Upper lobe of left lung (tissue), 6 donors: ENCODE measurements at regions not wholly inside any gene's neighbourhood (a gene's known extent, or its start where the extent isn't known, plus 50 kb on each side); places are given as distances from the start of the nearest gene placed in this dataset.
"Not testable (repeated sequence)": the region's sequence is repeated elsewhere in the genome, so short reads cannot be mapped to it uniquely, and the experiment has no call there.

Experiments used
- ATAC-seq, 2 donors: fragments of 200-7000 bp; cut with Tn5 transposase; one replicate each; pipeline ENCODE4 v1.9.1; 2022; ENCODE audit warnings: mild to moderate bottlenecking in 2 of 2, moderate library complexity in 2 of 2; ENCODE audit not compliant: low FRiP score in 2 of 2
- DNase-seq, 2 donors: peaks; one replicate each; pipeline ENCODE4 v3.0.0-alpha.2; 2019 to 2020
- H3K27ac ChIP-seq, 4 donors: fragments of 200-600 bp; sonication (generic); one replicate each; pipeline ENCODE4 v1.5.1; 2016 to 2019
- H3K27me3 ChIP-seq, 4 donors: fragments of 200-600 bp; sonication (generic); one replicate each; pipeline ENCODE4 v1.5.1; 2017 to 2019
- H3K36me3 ChIP-seq, 4 donors: fragments of 200-600 bp; sonication (generic); one replicate each; pipeline ENCODE4 v1.5.1; 2016 to 2019
- H3K4me1 ChIP-seq, 4 donors: fragments of 200-600 bp; sonication (generic); one replicate each; pipeline ENCODE4 v1.5.1; 2018 to 2019
- H3K4me3 ChIP-seq, 4 donors: fragments of 200-600 bp; sonication (generic); one replicate each; pipeline ENCODE4 v1.5.1; 2017 to 2019; ENCODE audit warnings: mild to moderate bottlenecking in 2 of 4, moderate library complexity in 1 of 4
- H3K9me3 ChIP-seq, 4 donors: fragments of 200-600 bp; sonication (generic); one replicate each; pipeline ENCODE4 v1.5.1; 2018 to 2019
- CTCF ChIP-seq, 6 experiments: fragments of 450-650 bp in 4 of 6; fragments of 200-600 bp in 2 of 6; sonication (generic) in 2 of 6; IDR thresholded peaks; one replicate each; pipeline ENCODE4 v1.5.1; 2016 to 2019; ENCODE audit warnings: antibody characterized with exemption in 6 of 6
- EP300 ChIP-seq, 4 donors: sonication (generic); formaldehyde crosslinking; IDR thresholded peaks; one replicate each; pipeline ENCODE4 v1.5.1; 2017; ENCODE audit warnings: antibody characterized with exemption in 4 of 4, control low read depth in 2 of 4
- POLR2A ChIP-seq, 4 donors: fragments of 450-650 bp; IDR thresholded peaks; one replicate each; pipeline ENCODE4 v1.5.1; 2016 to 2017; ENCODE audit warnings: antibody characterized with exemption in 4 of 4, mild to moderate bottlenecking in 2 of 4
- POLR2AphosphoS5 ChIP-seq, 2 donors: sonication (generic); formaldehyde crosslinking; IDR thresholded peaks; one replicate each; pipeline ENCODE4 v1.5.1; 2017; ENCODE audit warnings: antibody characterized with exemption in 2 of 2
- WGBS, 2 donors: methylation state at CpG; one replicate each; pipeline ENCODE4 v1.1.5; 2017 to 2018; 5-methylcytosine and 5-hydroxymethylcytosine counted together
- donor health status: DM: no; HTN: no; CAD: no; lungs with moderate emphysema.
- donor health status: DM: no; HTN: yes; CAD: no; lungs with severe emphysema.

GRCh38 chr12:23380419-23381100 lies 568.9 kb downstream of the SOX5 start:
- no peak for DNase-seq
- WGBS, 2 donors = 89 to 90% methylated on average over 4 of the region's 4 CpGs

GRCh38 chr12:23388898-23389297 lies 560.6 kb downstream of the SOX5 start:
- not testable (repeated sequence) for H3K36me3 ChIP-seq, H3K27ac ChIP-seq, H3K9me3 ChIP-seq, H3K4me1 ChIP-seq, H3K27me3 ChIP-seq, H3K4me3 ChIP-seq, ATAC-seq, DNase-seq
- WGBS, 2 donors = 90 to 93% methylated on average over 9 of the region's 9 CpGs

More at GRCh38 chr12:23380419-23381100, 568.9 kb downstream of the SOX5 start:
- no peak for ATAC-seq
- Histone ChIP-seq H3K27me3 (no peaks in the 10 kb centered on the region), H3K4me3 (no peak overlapping the region), H3K36me3 (no peaks in the 10 kb centered on the region), H3K27ac (no peak overlapping the region), H3K4me1 (no peaks in the 10 kb centered on the region), H3K9me3 (peaks cover 3 to 23% (median 11%) of the 10 kb centered on the region in 4 donors)
- TF ChIP-seq EP300 (IDR thresholded peaks at IDR 0.05) (no peak), CTCF (IDR thresholded peaks at IDR 0.05) (no peak), POLR2AphosphoS5 (IDR thresholded peaks at IDR 0.05) (no peak), POLR2A (IDR thresholded peaks at IDR 0.05) (no peak)

- not testable (repeated sequence) for DNase-seq, H3K27ac ChIP-seq, H3K4me1 ChIP-seq, H3K27me3 ChIP-seq, H3K9me3 ChIP-seq, H3K36me3 ChIP-seq, H3K4me3 ChIP-seq, ATAC-seq
- 85 to 91% methylated on average over 2 to 4 of the region's 4 CpGs for WGBS, 2 donors
Measured at GRCh38 chr12:23389315-23389714, 560.2 kb downstream of the SOX5 start.

- H3K4me1 ChIP-seq = no peaks in the 10 kb centered on the region
- DNase-seq (no peak), ATAC-seq (no peak)
- no peaks in the 10 kb centered on the region for H3K27me3 ChIP-seq
- no peak for TF ChIP-seq POLR2AphosphoS5 (IDR thresholded peaks at IDR 0.05)
- no peak for TF ChIP-seq CTCF (IDR thresholded peaks at IDR 0.05)
- no peak for TF ChIP-seq EP300 (IDR thresholded peaks at IDR 0.05)
- no peak for TF ChIP-seq POLR2A (IDR thresholded peaks at IDR 0.05)
- no peaks in the 10 kb centered on the region for H3K9me3 ChIP-seq
- H3K4me3 ChIP-seq = no peak overlapping the region
- 26 to 41% methylated on average over 2 of the region's 2 CpGs for WGBS, 2 donors
- H3K36me3 ChIP-seq = no peaks in the 10 kb centered on the region
- no peak overlapping the region for H3K27ac ChIP-seq
Measured at GRCh38 chr12:23399402-23399933, 550.0 kb downstream of the SOX5 start.

- DNase-seq = no peak
- 58 to 64% methylated on average over 3 of the region's 3 CpGs for WGBS, 2 donors
- no peaks in the 10 kb centered on the region for H3K36me3 ChIP-seq
- no peak for ATAC-seq
- H3K9me3 ChIP-seq = no peaks in the 10 kb centered on the region
- H3K4me3 ChIP-seq = no peak overlapping the region
- H3K27me3 ChIP-seq = no peaks in the 10 kb centered on the region
- no peak overlapping the region for H3K27ac ChIP-seq
- no peaks in the 10 kb centered on the region for H3K4me1 ChIP-seq
- no peak for TF ChIP-seq POLR2AphosphoS5 (IDR thresholded peaks at IDR 0.05)
- no peak for TF ChIP-seq POLR2A (IDR thresholded peaks at IDR 0.05)
- no peak for TF ChIP-seq CTCF (IDR thresholded peaks at IDR 0.05)
- TF ChIP-seq EP300 (IDR thresholded peaks at IDR 0.05) = no peak
Measured at GRCh38 chr12:23415180-23415579, 534.3 kb downstream of the SOX5 start.

- Histone ChIP-seq H3K36me3 (no peaks in the 10 kb centered on the region), H3K27ac (no peak overlapping the region), H3K4me3 (no peak overlapping the region), H3K27me3 (no peaks in the 10 kb centered on the region), H3K9me3 (no peaks in the 10 kb centered on the region), H3K4me1 (no peaks in the 10 kb centered on the region)
- DNase-seq (no peak), ATAC-seq (no peak)
- TF ChIP-seq EP300 (IDR thresholded peaks at IDR 0.05) = no peak
- TF ChIP-seq CTCF (IDR thresholded peaks at IDR 0.05) = no peak
- TF ChIP-seq POLR2A (IDR thresholded peaks at IDR 0.05) = no peak
- TF ChIP-seq POLR2AphosphoS5 (IDR thresholded peaks at IDR 0.05) = no peak
- WGBS, 2 donors = 62 to 71% methylated on average over 6 of the region's 6 CpGs
Measured at GRCh38 chr12:23421556-23421955, 527.9 kb downstream of the SOX5 start.
